Suprapubic skin (tissue), 3 donors: ENCODE measurements at regions not wholly inside any gene's neighbourhood (a gene's known extent, or its start where the extent isn't known, plus 50 kb on each side); places are given as distances from the start of the nearest gene placed in this dataset.

ENCODE experiments used
- EP300 ChIP-seq: sonication (generic); formaldehyde crosslinking; IDR thresholded peaks from one replicate; pipeline ENCODE4 v1.6.1; 2017; ENCODE audit warnings: antibody characterized with exemption
- TF ChIP-seq, protein P1 (sequence below), 2 donors: fragments of 200-600 bp in 1 of 2; fragments of 450-650 bp in 1 of 2; sonication (generic) in 1 of 2; IDR thresholded peaks; one replicate each; pipeline ENCODE4 v1.5.1; 2016 to 2019; ENCODE audit warnings: antibody characterized with exemption in 2 of 2, mild to moderate bottlenecking in 1 of 2, moderate library complexity in 1 of 2

- TF ChIP-seq, protein P1, sequence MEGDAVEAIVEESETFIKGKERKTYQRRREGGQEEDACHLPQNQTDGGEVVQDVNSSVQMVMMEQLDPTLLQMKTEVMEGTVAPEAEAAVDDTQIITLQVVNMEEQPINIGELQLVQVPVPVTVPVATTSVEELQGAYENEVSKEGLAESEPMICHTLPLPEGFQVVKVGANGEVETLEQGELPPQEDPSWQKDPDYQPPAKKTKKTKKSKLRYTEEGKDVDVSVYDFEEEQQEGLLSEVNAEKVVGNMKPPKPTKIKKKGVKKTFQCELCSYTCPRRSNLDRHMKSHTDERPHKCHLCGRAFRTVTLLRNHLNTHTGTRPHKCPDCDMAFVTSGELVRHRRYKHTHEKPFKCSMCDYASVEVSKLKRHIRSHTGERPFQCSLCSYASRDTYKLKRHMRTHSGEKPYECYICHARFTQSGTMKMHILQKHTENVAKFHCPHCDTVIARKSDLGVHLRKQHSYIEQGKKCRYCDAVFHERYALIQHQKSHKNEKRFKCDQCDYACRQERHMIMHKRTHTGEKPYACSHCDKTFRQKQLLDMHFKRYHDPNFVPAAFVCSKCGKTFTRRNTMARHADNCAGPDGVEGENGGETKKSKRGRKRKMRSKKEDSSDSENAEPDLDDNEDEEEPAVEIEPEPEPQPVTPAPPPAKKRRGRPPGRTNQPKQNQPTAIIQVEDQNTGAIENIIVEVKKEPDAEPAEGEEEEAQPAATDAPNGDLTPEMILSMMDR (IDR thresholded peaks at IDR 0.05) = no peak
- TF ChIP-seq EP300 = no peak
These were observed 171.1 kb upstream of the SPTLC3 start for GRCh38 chr20:12837646-12838045.
